Calu3 (cell line): ENCODE measurements at regions not wholly inside any gene's neighbourhood (a gene's known extent, or its start where the extent isn't known, plus 50 kb on each side); places are given as distances from the start of the nearest gene placed in this dataset.

Source experiments
- BruUV-seq: library from RNA; stranded (reverse); fragments of 400-500 nt; replicated peaks from 2 replicates; lab custom pipeline; 2021; lab: Mats Ljungman, UMichigan
- CTCF ChIA-PET: fragments of 300-600 bp; sonication (Branson Sonifier 250); formaldehyde crosslinking; loops from one replicate; lab custom pipeline; 2022; ENCODE audit warnings: antibody characterized with exemption; lab: Charles Lee
- DNase-seq: peaks from one replicate; pipeline ENCODE4 v3.0.0; 2022
- H3K27ac Mint-ChIP-seq: one replicate; pipeline ENCODE4 v1.8.0; 2022; ENCODE audit warnings: mixed read lengths; ENCODE audit not compliant: unreplicated experiment
- H3K27me3 Mint-ChIP-seq: one replicate; pipeline ENCODE4 v1.8.0; 2022; ENCODE audit warnings: mixed read lengths; ENCODE audit not compliant: unreplicated experiment
- H3K36me3 Mint-ChIP-seq: one replicate; pipeline ENCODE4 v1.8.0; 2022; ENCODE audit warnings: mild to moderate bottlenecking, moderate library complexity, mixed read lengths; ENCODE audit not compliant: insufficient read depth, unreplicated experiment
- H3K4me1 Mint-ChIP-seq: one replicate; pipeline ENCODE4 v1.8.0; 2022; ENCODE audit warnings: mild to moderate bottlenecking, low read depth, mixed read lengths; ENCODE audit not compliant: unreplicated experiment
- H3K4me3 Mint-ChIP-seq: one replicate; pipeline ENCODE4 v1.8.0; 2022; ENCODE audit warnings: mild to moderate bottlenecking, low read depth, moderate library complexity, mixed read lengths; ENCODE audit not compliant: unreplicated experiment
- H3K9me3 Mint-ChIP-seq: one replicate; pipeline ENCODE4 v1.8.0; 2022; ENCODE audit warnings: low read depth, mixed read lengths; ENCODE audit not compliant: unreplicated experiment
- CTCF ChIP-seq: fragments of 200-600 bp; IDR thresholded peaks from one replicate; pipeline ENCODE4 v1.8.0; 2022; ENCODE audit warnings: antibody characterized with exemption; ENCODE audit not compliant: unreplicated experiment
- intact Hi-C: fragments of 100-400 bp; cut with micrococcal nuclease; formaldehyde crosslinking; loops from one replicate; pipeline ENCODE4 v1.10.0; 2022; ENCODE audit not compliant: unreplicated experiment

GRCh38 chr17:11029791-11030190, 191.9 kb upstream of the PIRT start:
- intact Hi-C loops, result no loop called here
- Mint-ChIP-seq H3K27ac (no peak overlapping the region), H3K4me1 (no peaks in the 10 kb centered on the region), H3K36me3 (no peaks in the 10 kb centered on the region), H3K27me3 (no peaks in the 10 kb centered on the region), H3K4me3 (no peak overlapping the region), H3K9me3 (peaks cover 7% of the 10 kb centered on the region)
- TF ChIP-seq CTCF, result no peak
- no TSS peak for BruUV-seq
- DNase-seq, result no peak
- CTCF ChIA-PET, result no interaction called here

- CTCF ChIA-PET, result no interaction called here
- BruUV-seq, result no TSS peak
- Mint-ChIP-seq H3K27me3 (no peaks in the 10 kb centered on the region), H3K9me3 (peaks cover 7% of the 10 kb centered on the region), H3K36me3 (no peaks in the 10 kb centered on the region), H3K27ac (no peak overlapping the region), H3K4me3 (no peak overlapping the region), H3K4me1 (no peaks in the 10 kb centered on the region)
- intact Hi-C loops, result no loop called here
- TF ChIP-seq CTCF, result no peak
- DNase-seq, result no peak
Measured at GRCh38 chr17:11028349-11028748, 190.5 kb upstream of the PIRT start.

GRCh38 chr17:11026903-11027302, 189.0 kb upstream of the PIRT start:
- H3K27ac Mint-ChIP-seq, result no peak overlapping the region
- intact Hi-C loops, result no loop called here
- CTCF ChIA-PET, result no interaction called here
- H3K36me3 Mint-ChIP-seq, result no peaks in the 10 kb centered on the region
- H3K4me1 Mint-ChIP-seq, result no peaks in the 10 kb centered on the region
- BruUV-seq, result no TSS peak
- DNase-seq, result no peak
- H3K9me3 Mint-ChIP-seq, result peaks cover 7% of the 10 kb centered on the region
- H3K4me3 Mint-ChIP-seq, result no peak overlapping the region
- no peaks in the 10 kb centered on the region for H3K27me3 Mint-ChIP-seq
- no peak for TF ChIP-seq CTCF

GRCh38 chr17:11023639-11024479, 186.0 kb upstream of the PIRT start:
- Mint-ChIP-seq H3K27me3 (no peaks in the 10 kb centered on the region), H3K27ac (no peak overlapping the region), H3K9me3 (peaks cover 13% of the 10 kb centered on the region), H3K4me3 (no peak overlapping the region), H3K4me1 (no peaks in the 10 kb centered on the region), H3K36me3 (no peaks in the 10 kb centered on the region)
- intact Hi-C loops, result no loop called here
- no TSS peak for BruUV-seq
- TF ChIP-seq CTCF, result no peak
- DNase-seq, result no peak
- CTCF ChIA-PET, result no interaction called here
